Astrocyte (in vitro differentiated cells and primary cell): ENCODE measurements at regions not wholly inside any gene's neighbourhood (a gene's known extent, or its start where the extent isn't known, plus 50 kb on each side); places are given as distances from the start of the nearest gene placed in this dataset.

ENCODE experiments used
- CTCF ChIP-seq: IDR thresholded peaks from 2 replicates; pipeline ENCODE4 v1.5.1; 2011; ENCODE audit warnings: low read depth, mild to moderate bottlenecking, inconsistent platforms, low read length, moderate library complexity; ENCODE audit not compliant: insufficient read depth
- EZH2 ChIP-seq: IDR thresholded peaks from 2 replicates; pipeline ENCODE4 v1.6.1; 2012; ENCODE audit warnings: mild to moderate bottlenecking, low read length, inconsistent platforms; ENCODE audit not compliant: insufficient read depth

GRCh38 chr1:38138498-38139233 lies 92.1 kb upstream of the POU3F1 start:
- TF ChIP-seq CTCF = peak; percentile 32
- TF ChIP-seq EZH2 = no peak
